ENCODE measurements at regions not wholly inside any gene's neighbourhood (a gene's known extent, or its start where the extent isn't known, plus 50 kb on each side); places are given as distances from the start of the nearest gene placed in this dataset.

DNA sequence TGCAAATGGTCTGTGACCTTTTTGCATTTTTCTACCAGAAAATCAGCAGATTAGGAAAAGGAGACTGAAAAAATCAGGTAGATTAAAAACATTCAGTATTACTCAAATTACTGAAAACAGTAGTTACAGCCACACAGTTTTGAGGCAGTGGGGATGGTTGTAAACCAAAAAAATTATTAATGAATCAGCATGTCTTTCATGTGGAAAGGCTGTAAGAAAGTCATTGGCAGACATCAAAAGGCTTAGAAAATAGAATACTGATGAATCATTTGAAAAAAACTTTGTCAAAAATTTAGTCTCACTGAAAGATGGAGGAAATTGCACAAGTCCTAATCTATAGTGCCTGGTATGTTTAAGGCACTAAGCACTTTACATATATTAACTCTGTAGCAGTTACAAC, 133.9 kb upstream of the GCFC2 start:
- TF ChIP-seq, protein P1, sequence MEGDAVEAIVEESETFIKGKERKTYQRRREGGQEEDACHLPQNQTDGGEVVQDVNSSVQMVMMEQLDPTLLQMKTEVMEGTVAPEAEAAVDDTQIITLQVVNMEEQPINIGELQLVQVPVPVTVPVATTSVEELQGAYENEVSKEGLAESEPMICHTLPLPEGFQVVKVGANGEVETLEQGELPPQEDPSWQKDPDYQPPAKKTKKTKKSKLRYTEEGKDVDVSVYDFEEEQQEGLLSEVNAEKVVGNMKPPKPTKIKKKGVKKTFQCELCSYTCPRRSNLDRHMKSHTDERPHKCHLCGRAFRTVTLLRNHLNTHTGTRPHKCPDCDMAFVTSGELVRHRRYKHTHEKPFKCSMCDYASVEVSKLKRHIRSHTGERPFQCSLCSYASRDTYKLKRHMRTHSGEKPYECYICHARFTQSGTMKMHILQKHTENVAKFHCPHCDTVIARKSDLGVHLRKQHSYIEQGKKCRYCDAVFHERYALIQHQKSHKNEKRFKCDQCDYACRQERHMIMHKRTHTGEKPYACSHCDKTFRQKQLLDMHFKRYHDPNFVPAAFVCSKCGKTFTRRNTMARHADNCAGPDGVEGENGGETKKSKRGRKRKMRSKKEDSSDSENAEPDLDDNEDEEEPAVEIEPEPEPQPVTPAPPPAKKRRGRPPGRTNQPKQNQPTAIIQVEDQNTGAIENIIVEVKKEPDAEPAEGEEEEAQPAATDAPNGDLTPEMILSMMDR (IDR thresholded peaks at IDR 0.05; ENCODE audit: low read length) = no peak
- TF ChIP-seq EZH2 (optimal IDR thresholded peaks at IDR 0.05; ENCODE audit: low read depth, low read length) = no peak
